ENCODE measurements at regions not wholly inside any gene's neighbourhood (a gene's known extent, or its start where the extent isn't known, plus 50 kb on each side); places are given as distances from the start of the nearest gene placed in this dataset.
"Not testable (repeated sequence)": the region's sequence is repeated elsewhere in the genome, so short reads cannot be mapped to it uniquely, and the experiment has no call there.

- H3K27ac Mint-ChIP-seq; H3K9me3 Mint-ChIP-seq (ENCODE audit: low read depth); ATAC-seq; H3K36me3 Mint-ChIP-seq; CTCF ChIA-PET; DNase-seq; H3K4me1 Mint-ChIP-seq; H3K27me3 Mint-ChIP-seq; H3K4me3 Mint-ChIP-seq: not testable (repeated sequence)
These were observed 214.5 kb downstream of the POTEH start for GRCh38 chr22:15904326-15904725.

GRCh38 chr22:15911704-15912103 lies 221.9 kb downstream of the POTEH start:
- ATAC-seq; H3K27ac Mint-ChIP-seq; H3K9me3 Mint-ChIP-seq (ENCODE audit: low read depth); H3K4me1 Mint-ChIP-seq; H3K27me3 Mint-ChIP-seq; DNase-seq; H3K4me3 Mint-ChIP-seq; H3K36me3 Mint-ChIP-seq; CTCF ChIA-PET: not testable (repeated sequence)

GRCh38 chr22:15919120-15919519 lies 229.3 kb downstream of the POTEH start:
- not testable (repeated sequence) for H3K27me3 Mint-ChIP-seq, ATAC-seq

GRCh38 chr22:15920941-15921340 lies 231.1 kb downstream of the POTEH start:
- H3K4me3 Mint-ChIP-seq; H3K9me3 Mint-ChIP-seq (ENCODE audit: low read depth); H3K36me3 Mint-ChIP-seq; CTCF ChIA-PET; ATAC-seq; H3K4me1 Mint-ChIP-seq; DNase-seq; H3K27me3 Mint-ChIP-seq; H3K27ac Mint-ChIP-seq: not testable (repeated sequence)

More at GRCh38 chr22:15919120-15919519, 229.3 kb downstream of the POTEH start:
- DNase-seq; CTCF ChIA-PET; H3K4me3 Mint-ChIP-seq; H3K36me3 Mint-ChIP-seq; H3K27ac Mint-ChIP-seq; H3K9me3 Mint-ChIP-seq (ENCODE audit: low read depth); H3K4me1 Mint-ChIP-seq: not testable (repeated sequence)

- ATAC-seq; H3K36me3 Mint-ChIP-seq; H3K4me1 Mint-ChIP-seq; H3K9me3 Mint-ChIP-seq (ENCODE audit: low read depth); H3K4me3 Mint-ChIP-seq; H3K27me3 Mint-ChIP-seq; DNase-seq; H3K27ac Mint-ChIP-seq; CTCF ChIA-PET: not testable (repeated sequence)
These were observed 232.3 kb downstream of the POTEH start for GRCh38 chr22:15922132-15922531.

GRCh38 chr22:15922666-15923065 lies 232.8 kb downstream of the POTEH start:
- H3K27me3 Mint-ChIP-seq; H3K36me3 Mint-ChIP-seq; CTCF ChIA-PET; H3K4me3 Mint-ChIP-seq; ATAC-seq; H3K27ac Mint-ChIP-seq; H3K9me3 Mint-ChIP-seq (ENCODE audit: low read depth); DNase-seq; H3K4me1 Mint-ChIP-seq: not testable (repeated sequence)

GRCh38 chr22:15924820-15925219 lies 235.0 kb downstream of the POTEH start:
- DNase-seq; H3K4me1 Mint-ChIP-seq; CTCF ChIA-PET; H3K27ac Mint-ChIP-seq; ATAC-seq; H3K9me3 Mint-ChIP-seq (ENCODE audit: low read depth); H3K27me3 Mint-ChIP-seq; H3K4me3 Mint-ChIP-seq; H3K36me3 Mint-ChIP-seq: not testable (repeated sequence)

GRCh38 chr22:15927172-15927571 lies 237.3 kb downstream of the POTEH start:
- DNase-seq; H3K27ac Mint-ChIP-seq; H3K27me3 Mint-ChIP-seq; H3K4me1 Mint-ChIP-seq; H3K4me3 Mint-ChIP-seq; H3K36me3 Mint-ChIP-seq; ATAC-seq; CTCF ChIA-PET; H3K9me3 Mint-ChIP-seq (ENCODE audit: low read depth): not testable (repeated sequence)

All from activated CD8-positive, alpha-beta memory T cell treated with anti-CD3 and anti-CD28 coated beads, Interleukin-2, amount 10 ng/mL, durations not matched to agents 7 days and 5 days (primary cell).